WTC11 (cell line): ENCODE measurements at regions not wholly inside any gene's neighbourhood (a gene's known extent, or its start where the extent isn't known, plus 50 kb on each side); places are given as distances from the start of the nearest gene placed in this dataset.

Experiments
- NR2C2 ChIP-seq: sonication (generic); formaldehyde crosslinking; IDR thresholded peaks from 2 replicates; pipeline ENCODE4 v1.8.0; 2022; ENCODE audit warnings: mild to moderate bottlenecking, missing genetic modification reagents
- NR3C1 ChIP-seq: sonication (generic); formaldehyde crosslinking; conservative IDR thresholded peaks from 2 replicates; pipeline ENCODE4 v1.8.1; 2023; ENCODE audit warnings: low read depth, mild to moderate bottlenecking, missing genetic modification reagents
- TF ChIP-seq, protein P1 (sequence below): sonication (generic); formaldehyde crosslinking; IDR thresholded peaks from 2 replicates; pipeline ENCODE4 v1.8.0; 2022; ENCODE audit warnings: mild to moderate bottlenecking, missing genetic modification reagents
- TF ChIP-seq, protein P2 (sequence below): fragments of 250-450 bp; sonication (Bioruptor Pico); IDR thresholded peaks from 2 replicates; pipeline ENCODE4 v1.9.0; 2021; ENCODE audit warnings: mild to moderate bottlenecking
- TF ChIP-seq, protein P3 (sequence below): fragments of 200-600 bp; IDR thresholded peaks from 2 replicates; pipeline ENCODE4 v1.8.0; 2022; ENCODE audit warnings: antibody characterized with exemption
- TF ChIP-seq, protein P4 (sequence below): sonication (generic); formaldehyde crosslinking; IDR thresholded peaks from 2 replicates; pipeline ENCODE4 v1.8.1; 2022; ENCODE audit warnings: mild to moderate bottlenecking, moderate library complexity, missing genetic modification reagents

DNA sequence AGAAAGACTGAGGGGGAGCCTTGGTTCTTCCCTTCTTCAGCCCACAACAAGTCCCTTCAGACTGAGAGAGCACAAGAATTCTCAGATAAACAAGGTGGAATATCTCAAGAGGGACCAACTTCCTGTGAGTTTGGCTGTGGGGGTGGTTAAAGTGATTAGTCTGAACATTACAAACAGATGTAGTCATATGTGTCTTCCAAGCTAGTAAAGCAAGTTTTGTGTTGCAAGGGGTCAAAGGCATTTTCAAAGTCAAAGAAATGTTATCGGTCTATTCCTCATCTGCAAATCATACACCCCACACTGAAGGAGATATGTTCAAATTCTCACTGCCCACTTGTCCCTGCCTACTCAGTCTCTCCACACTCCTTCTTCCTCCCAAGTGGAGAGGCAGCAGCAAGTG lies 242.5 kb downstream of the FAM43A start:
- TF ChIP-seq NR3C1 (CRISPR knock-in tag) (no peak), NR2C2 (CRISPR knock-in tag) (no peak)
- TF ChIP-seq, protein P1, sequence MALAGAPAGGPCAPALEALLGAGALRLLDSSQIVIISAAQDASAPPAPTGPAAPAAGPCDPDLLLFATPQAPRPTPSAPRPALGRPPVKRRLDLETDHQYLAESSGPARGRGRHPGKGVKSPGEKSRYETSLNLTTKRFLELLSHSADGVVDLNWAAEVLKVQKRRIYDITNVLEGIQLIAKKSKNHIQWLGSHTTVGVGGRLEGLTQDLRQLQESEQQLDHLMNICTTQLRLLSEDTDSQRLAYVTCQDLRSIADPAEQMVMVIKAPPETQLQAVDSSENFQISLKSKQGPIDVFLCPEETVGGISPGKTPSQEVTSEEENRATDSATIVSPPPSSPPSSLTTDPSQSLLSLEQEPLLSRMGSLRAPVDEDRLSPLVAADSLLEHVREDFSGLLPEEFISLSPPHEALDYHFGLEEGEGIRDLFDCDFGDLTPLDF (CRISPR knock-in tag), result no peak
- TF ChIP-seq, protein P2, sequence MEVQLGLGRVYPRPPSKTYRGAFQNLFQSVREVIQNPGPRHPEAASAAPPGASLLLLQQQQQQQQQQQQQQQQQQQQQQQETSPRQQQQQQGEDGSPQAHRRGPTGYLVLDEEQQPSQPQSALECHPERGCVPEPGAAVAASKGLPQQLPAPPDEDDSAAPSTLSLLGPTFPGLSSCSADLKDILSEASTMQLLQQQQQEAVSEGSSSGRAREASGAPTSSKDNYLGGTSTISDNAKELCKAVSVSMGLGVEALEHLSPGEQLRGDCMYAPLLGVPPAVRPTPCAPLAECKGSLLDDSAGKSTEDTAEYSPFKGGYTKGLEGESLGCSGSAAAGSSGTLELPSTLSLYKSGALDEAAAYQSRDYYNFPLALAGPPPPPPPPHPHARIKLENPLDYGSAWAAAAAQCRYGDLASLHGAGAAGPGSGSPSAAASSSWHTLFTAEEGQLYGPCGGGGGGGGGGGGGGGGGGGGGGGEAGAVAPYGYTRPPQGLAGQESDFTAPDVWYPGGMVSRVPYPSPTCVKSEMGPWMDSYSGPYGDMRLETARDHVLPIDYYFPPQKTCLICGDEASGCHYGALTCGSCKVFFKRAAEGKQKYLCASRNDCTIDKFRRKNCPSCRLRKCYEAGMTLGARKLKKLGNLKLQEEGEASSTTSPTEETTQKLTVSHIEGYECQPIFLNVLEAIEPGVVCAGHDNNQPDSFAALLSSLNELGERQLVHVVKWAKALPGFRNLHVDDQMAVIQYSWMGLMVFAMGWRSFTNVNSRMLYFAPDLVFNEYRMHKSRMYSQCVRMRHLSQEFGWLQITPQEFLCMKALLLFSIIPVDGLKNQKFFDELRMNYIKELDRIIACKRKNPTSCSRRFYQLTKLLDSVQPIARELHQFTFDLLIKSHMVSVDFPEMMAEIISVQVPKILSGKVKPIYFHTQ (CRISPR knock-in tag), result no peak
- TF ChIP-seq, protein P3, sequence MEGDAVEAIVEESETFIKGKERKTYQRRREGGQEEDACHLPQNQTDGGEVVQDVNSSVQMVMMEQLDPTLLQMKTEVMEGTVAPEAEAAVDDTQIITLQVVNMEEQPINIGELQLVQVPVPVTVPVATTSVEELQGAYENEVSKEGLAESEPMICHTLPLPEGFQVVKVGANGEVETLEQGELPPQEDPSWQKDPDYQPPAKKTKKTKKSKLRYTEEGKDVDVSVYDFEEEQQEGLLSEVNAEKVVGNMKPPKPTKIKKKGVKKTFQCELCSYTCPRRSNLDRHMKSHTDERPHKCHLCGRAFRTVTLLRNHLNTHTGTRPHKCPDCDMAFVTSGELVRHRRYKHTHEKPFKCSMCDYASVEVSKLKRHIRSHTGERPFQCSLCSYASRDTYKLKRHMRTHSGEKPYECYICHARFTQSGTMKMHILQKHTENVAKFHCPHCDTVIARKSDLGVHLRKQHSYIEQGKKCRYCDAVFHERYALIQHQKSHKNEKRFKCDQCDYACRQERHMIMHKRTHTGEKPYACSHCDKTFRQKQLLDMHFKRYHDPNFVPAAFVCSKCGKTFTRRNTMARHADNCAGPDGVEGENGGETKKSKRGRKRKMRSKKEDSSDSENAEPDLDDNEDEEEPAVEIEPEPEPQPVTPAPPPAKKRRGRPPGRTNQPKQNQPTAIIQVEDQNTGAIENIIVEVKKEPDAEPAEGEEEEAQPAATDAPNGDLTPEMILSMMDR, result no peak
- TF ChIP-seq, protein P4, sequence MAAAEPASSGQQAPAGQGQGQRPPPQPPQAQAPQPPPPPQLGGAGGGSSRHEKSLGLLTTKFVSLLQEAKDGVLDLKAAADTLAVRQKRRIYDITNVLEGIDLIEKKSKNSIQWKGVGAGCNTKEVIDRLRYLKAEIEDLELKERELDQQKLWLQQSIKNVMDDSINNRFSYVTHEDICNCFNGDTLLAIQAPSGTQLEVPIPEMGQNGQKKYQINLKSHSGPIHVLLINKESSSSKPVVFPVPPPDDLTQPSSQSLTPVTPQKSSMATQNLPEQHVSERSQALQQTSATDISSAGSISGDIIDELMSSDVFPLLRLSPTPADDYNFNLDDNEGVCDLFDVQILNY (CRISPR knock-in tag), result no peak
